WTC11 (cell line): ENCODE measurements at regions not wholly inside any gene's neighbourhood (a gene's known extent, or its start where the extent isn't known, plus 50 kb on each side); places are given as distances from the start of the nearest gene placed in this dataset.

ENCODE experiments used
- CTCF ChIP-seq: fragments of 200-600 bp; IDR thresholded peaks from 2 replicates; pipeline ENCODE4 v1.8.0; 2022; ENCODE audit warnings: antibody characterized with exemption
- ETV6 ChIP-seq: sonication (generic); formaldehyde crosslinking; IDR thresholded peaks from 2 replicates; pipeline ENCODE4 v1.8.1; 2022; ENCODE audit warnings: mild to moderate bottlenecking, missing genetic modification reagents
- FOXJ3 ChIP-seq: sonication (generic); formaldehyde crosslinking; IDR thresholded peaks from 2 replicates; pipeline ENCODE4 v1.9.0; 2021; ENCODE audit warnings: missing genetic modification reagents, mild to moderate bottlenecking, borderline replicate concordance
- MXD4 ChIP-seq: fragments of 250-450 bp; sonication (Bioruptor Pico); IDR thresholded peaks from 2 replicates; pipeline ENCODE4 v1.8.0; 2021; ENCODE audit warnings: mild to moderate bottlenecking, moderate library complexity, borderline replicate concordance
- NR3C1 ChIP-seq: sonication (generic); formaldehyde crosslinking; conservative IDR thresholded peaks from 2 replicates; pipeline ENCODE4 v1.8.1; 2023; ENCODE audit warnings: low read depth, mild to moderate bottlenecking, missing genetic modification reagents
- PRRX2 ChIP-seq: fragments of 250-450 bp; sonication (Bioruptor Pico); IDR thresholded peaks from 2 replicates; pipeline ENCODE4 v1.8.0; 2021; ENCODE audit warnings: mild to moderate bottlenecking
- SMAD3 ChIP-seq: sonication (generic); formaldehyde crosslinking; IDR thresholded peaks from 2 replicates; pipeline ENCODE4 v1.8.0; 2022; ENCODE audit warnings: missing genetic modification reagents, mild to moderate bottlenecking, borderline replicate concordance
- ZBTB43 ChIP-seq: sonication (generic); formaldehyde crosslinking; IDR thresholded peaks from 2 replicates; pipeline ENCODE4 v1.8.1; 2023; ENCODE audit warnings: mild to moderate bottlenecking, missing genetic modification reagents
- ZNF416 ChIP-seq: fragments of 250-450 bp; sonication (Bioruptor Pico); IDR thresholded peaks from 2 replicates; pipeline ENCODE4 v1.9.0; 2021; ENCODE audit warnings: mild to moderate bottlenecking, inconsistent platforms
- ZNF425 ChIP-seq: fragments of 250-450 bp; sonication (Bioruptor Pico); conservative IDR thresholded peaks from 2 replicates; pipeline ENCODE4 v1.9.0; 2021; ENCODE audit warnings: mild to moderate bottlenecking
- TF ChIP-seq, protein P1 (sequence below): sonication (generic); formaldehyde crosslinking; IDR thresholded peaks from 2 replicates; pipeline ENCODE4 v1.8.1; 2022; ENCODE audit warnings: missing genetic modification reagents, borderline replicate concordance
- TF ChIP-seq, protein P2 (sequence below): sonication (generic); formaldehyde crosslinking; IDR thresholded peaks from 2 replicates; pipeline ENCODE4 v1.8.1; 2023; ENCODE audit warnings: mild to moderate bottlenecking, missing genetic modification reagents, moderate library complexity

- TF ChIP-seq MXD4: no peak
- TF ChIP-seq CTCF: no peak
- no peak for TF ChIP-seq ZNF425 (CRISPR knock-in tag)
- no peak for TF ChIP-seq NR3C1
- TF ChIP-seq ZBTB43: no peak
- TF ChIP-seq ZNF416: no peak
- no peak for TF ChIP-seq SMAD3 (CRISPR knock-in tag)
- TF ChIP-seq PRRX2: no peak
- TF ChIP-seq FOXJ3: no peak
- TF ChIP-seq, protein P1, sequence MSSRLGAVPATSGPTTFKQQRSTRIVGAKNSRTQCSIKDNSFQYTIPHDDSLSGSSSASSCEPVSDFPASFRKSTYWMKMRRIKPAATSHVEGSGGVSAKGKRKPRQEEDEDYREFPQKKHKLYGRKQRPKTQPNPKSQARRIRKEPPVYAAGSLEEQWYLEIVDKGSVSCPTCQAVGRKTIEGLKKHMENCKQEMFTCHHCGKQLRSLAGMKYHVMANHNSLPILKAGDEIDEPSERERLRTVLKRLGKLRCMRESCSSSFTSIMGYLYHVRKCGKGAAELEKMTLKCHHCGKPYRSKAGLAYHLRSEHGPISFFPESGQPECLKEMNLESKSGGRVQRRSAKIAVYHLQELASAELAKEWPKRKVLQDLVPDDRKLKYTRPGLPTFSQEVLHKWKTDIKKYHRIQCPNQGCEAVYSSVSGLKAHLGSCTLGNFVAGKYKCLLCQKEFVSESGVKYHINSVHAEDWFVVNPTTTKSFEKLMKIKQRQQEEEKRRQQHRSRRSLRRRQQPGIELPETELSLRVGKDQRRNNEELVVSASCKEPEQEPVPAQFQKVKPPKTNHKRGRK (CRISPR knock-in tag): no peak
- TF ChIP-seq, protein P2, sequence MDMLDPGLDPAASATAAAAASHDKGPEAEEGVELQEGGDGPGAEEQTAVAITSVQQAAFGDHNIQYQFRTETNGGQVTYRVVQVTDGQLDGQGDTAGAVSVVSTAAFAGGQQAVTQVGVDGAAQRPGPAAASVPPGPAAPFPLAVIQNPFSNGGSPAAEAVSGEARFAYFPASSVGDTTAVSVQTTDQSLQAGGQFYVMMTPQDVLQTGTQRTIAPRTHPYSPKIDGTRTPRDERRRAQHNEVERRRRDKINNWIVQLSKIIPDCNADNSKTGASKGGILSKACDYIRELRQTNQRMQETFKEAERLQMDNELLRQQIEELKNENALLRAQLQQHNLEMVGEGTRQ (CRISPR knock-in tag): no peak
- no peak for TF ChIP-seq ETV6 (CRISPR knock-in tag)
Observed at GRCh38 chr5:72012906-72013305, 94.4 kb upstream of the MAP1B start.
